ENCODE measurements at regions not wholly inside any gene's neighbourhood (a gene's known extent, or its start where the extent isn't known, plus 50 kb on each side); places are given as distances from the start of the nearest gene placed in this dataset.

- Histone ChIP-seq H3K9me3 (no peaks in the 10 kb centered on the region), H3K36me3 (no peaks in the 10 kb centered on the region), H3K27ac (no peak overlapping the region), H3K27me3 (no peaks in the 10 kb centered on the region), H3K4me1 (no peaks in the 10 kb centered on the region), H3K4me3 (no peak overlapping the region)
- TF ChIP-seq POLR2A (IDR thresholded peaks at IDR 0.05) (no peak), CTCF (IDR thresholded peaks at IDR 0.05) (no peak), EP300 (IDR thresholded peaks at IDR 0.05) (no peak), POLR2AphosphoS5 (IDR thresholded peaks at IDR 0.05) (no peak)
- 20 to 50% methylated on average over 1 of the region's 1 CpG for WGBS, 2 donors (ENCODE audit: low coverage in 1 of 2)
- no peak for ATAC-seq
These were observed 101.8 kb downstream of the CETN3 start for GRCh38 chr5:90307782-90308181.

- H3K27ac ChIP-seq: no peak overlapping the region
- no peaks in the 10 kb centered on the region for H3K27me3 ChIP-seq
- H3K9me3 ChIP-seq: no peaks in the 10 kb centered on the region
- no peak overlapping the region for H3K4me3 ChIP-seq
- H3K4me1 ChIP-seq: no peaks in the 10 kb centered on the region
- TF ChIP-seq POLR2A (IDR thresholded peaks at IDR 0.05) (no peak), POLR2AphosphoS5 (IDR thresholded peaks at IDR 0.05) (no peak), CTCF (IDR thresholded peaks at IDR 0.05) (no peak), EP300 (IDR thresholded peaks at IDR 0.05) (no peak)
- H3K36me3 ChIP-seq: no peaks in the 10 kb centered on the region
- no peak for ATAC-seq
These were observed 102.2 kb downstream of the CETN3 start for GRCh38 chr5:90307322-90307721.

- H3K9me3 ChIP-seq: no peaks in the 10 kb centered on the region
- H3K36me3 ChIP-seq: no peaks in the 10 kb centered on the region
- H3K27me3 ChIP-seq: no peaks in the 10 kb centered on the region
- no peaks in the 10 kb centered on the region for H3K4me1 ChIP-seq
- no peak overlapping the region for H3K4me3 ChIP-seq
- no peak for TF ChIP-seq EP300 (IDR thresholded peaks at IDR 0.05)
- no peak for TF ChIP-seq POLR2AphosphoS5 (IDR thresholded peaks at IDR 0.05)
- TF ChIP-seq POLR2A (IDR thresholded peaks at IDR 0.05): no peak
- no peak for TF ChIP-seq CTCF (IDR thresholded peaks at IDR 0.05)
- H3K27ac ChIP-seq: no peak overlapping the region
- ATAC-seq: no peak
These were observed 102.9 kb downstream of the CETN3 start for GRCh38 chr5:90306613-90307012.

- Histone ChIP-seq H3K4me3 (no peak overlapping the region), H3K27me3 (no peaks in the 10 kb centered on the region), H3K9me3 (no peaks in the 10 kb centered on the region), H3K4me1 (no peaks in the 10 kb centered on the region), H3K36me3 (no peaks in the 10 kb centered on the region), H3K27ac (no peak overlapping the region)
- WGBS, 2 donors (ENCODE audit: low coverage in 1 of 2): 31 to 35% methylated on average over 3 of the region's 3 CpGs
- ATAC-seq: no peak
- TF ChIP-seq EP300 (IDR thresholded peaks at IDR 0.05) (no peak), POLR2AphosphoS5 (IDR thresholded peaks at IDR 0.05) (no peak), CTCF (IDR thresholded peaks at IDR 0.05) (no peak), POLR2A (IDR thresholded peaks at IDR 0.05) (no peak)
These were observed 104.4 kb downstream of the CETN3 start for GRCh38 chr5:90305041-90305720.

GRCh38 chr5:90301248-90301647, 108.3 kb downstream of the CETN3 start:
- ATAC-seq: no peak
- Histone ChIP-seq H3K9me3 (no peaks in the 10 kb centered on the region), H3K4me1 (no peaks in the 10 kb centered on the region), H3K4me3 (no peak overlapping the region), H3K27me3 (no peaks in the 10 kb centered on the region), H3K27ac (no peak overlapping the region), H3K36me3 (no peaks in the 10 kb centered on the region)
- TF ChIP-seq EP300 (IDR thresholded peaks at IDR 0.05) (no peak), POLR2AphosphoS5 (IDR thresholded peaks at IDR 0.05) (no peak), POLR2A (IDR thresholded peaks at IDR 0.05) (no peak), CTCF (IDR thresholded peaks at IDR 0.05) (no peak)
- 72 to 73% methylated on average over 2 of the region's 2 CpGs for WGBS, 2 donors (ENCODE audit: low coverage in 1 of 2)
